Body of pancreas (tissue), 4 donors: ENCODE measurements at regions not wholly inside any gene's neighbourhood (a gene's known extent, or its start where the extent isn't known, plus 50 kb on each side); places are given as distances from the start of the nearest gene placed in this dataset.

Experiments
- POLR2A ChIP-seq, 3 donors: fragments of 450-650 bp; IDR thresholded peaks; one replicate each; pipeline ENCODE4 v1.6.1; 2016; ENCODE audit warnings: antibody characterized with exemption in 3 of 3, mild to moderate bottlenecking in 2 of 3
- TF ChIP-seq, protein P1 (sequence below), 7 experiments: fragments of 450-650 bp in 4 of 7; fragments of 200-600 bp in 3 of 7; sonication (generic) in 3 of 7; IDR thresholded peaks; one replicate each; pipeline ENCODE4 v1.5.1; 2016 to 2019; ENCODE audit warnings: antibody characterized with exemption in 7 of 7

DNA sequence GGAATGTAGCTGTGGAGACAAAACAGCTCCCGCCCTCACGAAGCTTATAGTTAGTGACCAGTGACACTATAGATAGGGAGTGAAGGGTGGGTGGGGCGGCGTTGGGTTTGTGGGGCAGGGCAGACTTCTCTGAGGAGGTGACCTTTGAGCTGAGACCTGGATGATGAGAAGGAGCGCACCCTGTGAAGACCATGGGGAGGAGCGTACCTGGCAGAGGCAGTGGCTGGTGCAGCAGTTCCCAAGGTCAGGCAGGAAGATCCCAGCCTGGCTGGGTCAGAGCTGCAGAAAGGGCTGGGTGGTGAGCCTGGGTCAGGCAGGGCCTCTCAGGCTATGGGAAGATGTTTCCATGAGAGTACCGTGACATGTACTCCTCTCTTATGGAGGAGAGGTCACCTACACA is 135.0 kb upstream of the RCN1 start:
- TF ChIP-seq POLR2A (IDR thresholded peaks at IDR 0.05), result no peak
- TF ChIP-seq, protein P1, sequence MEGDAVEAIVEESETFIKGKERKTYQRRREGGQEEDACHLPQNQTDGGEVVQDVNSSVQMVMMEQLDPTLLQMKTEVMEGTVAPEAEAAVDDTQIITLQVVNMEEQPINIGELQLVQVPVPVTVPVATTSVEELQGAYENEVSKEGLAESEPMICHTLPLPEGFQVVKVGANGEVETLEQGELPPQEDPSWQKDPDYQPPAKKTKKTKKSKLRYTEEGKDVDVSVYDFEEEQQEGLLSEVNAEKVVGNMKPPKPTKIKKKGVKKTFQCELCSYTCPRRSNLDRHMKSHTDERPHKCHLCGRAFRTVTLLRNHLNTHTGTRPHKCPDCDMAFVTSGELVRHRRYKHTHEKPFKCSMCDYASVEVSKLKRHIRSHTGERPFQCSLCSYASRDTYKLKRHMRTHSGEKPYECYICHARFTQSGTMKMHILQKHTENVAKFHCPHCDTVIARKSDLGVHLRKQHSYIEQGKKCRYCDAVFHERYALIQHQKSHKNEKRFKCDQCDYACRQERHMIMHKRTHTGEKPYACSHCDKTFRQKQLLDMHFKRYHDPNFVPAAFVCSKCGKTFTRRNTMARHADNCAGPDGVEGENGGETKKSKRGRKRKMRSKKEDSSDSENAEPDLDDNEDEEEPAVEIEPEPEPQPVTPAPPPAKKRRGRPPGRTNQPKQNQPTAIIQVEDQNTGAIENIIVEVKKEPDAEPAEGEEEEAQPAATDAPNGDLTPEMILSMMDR (IDR thresholded peaks at IDR 0.05), result no peak
